ENCODE measurements at regions not wholly inside any gene's neighbourhood (a gene's known extent, or its start where the extent isn't known, plus 50 kb on each side); places are given as distances from the start of the nearest gene placed in this dataset.

- TF ChIP-seq, protein P1, sequence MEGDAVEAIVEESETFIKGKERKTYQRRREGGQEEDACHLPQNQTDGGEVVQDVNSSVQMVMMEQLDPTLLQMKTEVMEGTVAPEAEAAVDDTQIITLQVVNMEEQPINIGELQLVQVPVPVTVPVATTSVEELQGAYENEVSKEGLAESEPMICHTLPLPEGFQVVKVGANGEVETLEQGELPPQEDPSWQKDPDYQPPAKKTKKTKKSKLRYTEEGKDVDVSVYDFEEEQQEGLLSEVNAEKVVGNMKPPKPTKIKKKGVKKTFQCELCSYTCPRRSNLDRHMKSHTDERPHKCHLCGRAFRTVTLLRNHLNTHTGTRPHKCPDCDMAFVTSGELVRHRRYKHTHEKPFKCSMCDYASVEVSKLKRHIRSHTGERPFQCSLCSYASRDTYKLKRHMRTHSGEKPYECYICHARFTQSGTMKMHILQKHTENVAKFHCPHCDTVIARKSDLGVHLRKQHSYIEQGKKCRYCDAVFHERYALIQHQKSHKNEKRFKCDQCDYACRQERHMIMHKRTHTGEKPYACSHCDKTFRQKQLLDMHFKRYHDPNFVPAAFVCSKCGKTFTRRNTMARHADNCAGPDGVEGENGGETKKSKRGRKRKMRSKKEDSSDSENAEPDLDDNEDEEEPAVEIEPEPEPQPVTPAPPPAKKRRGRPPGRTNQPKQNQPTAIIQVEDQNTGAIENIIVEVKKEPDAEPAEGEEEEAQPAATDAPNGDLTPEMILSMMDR (IDR thresholded peaks at IDR 0.05), result no peak
- TF ChIP-seq POLR2AphosphoS5 (IDR thresholded peaks at IDR 0.05), result no peak
Observed at GRCh38 chr9:8255850-8256249, 456.3 kb upstream of the DMAC1 start.
